Neural progenitor cell (in vitro differentiated cells): ENCODE measurements at regions not wholly inside any gene's neighbourhood (a gene's known extent, or its start where the extent isn't known, plus 50 kb on each side); places are given as distances from the start of the nearest gene placed in this dataset.

Source experiments
- EZH2phosphoT487 ChIP-seq: fragments of 200-600 bp; sonication (generic); IDR thresholded peaks from 2 replicates; pipeline ENCODE4 v1.6.1; 2017; ENCODE audit warnings: antibody characterized with exemption
- TF ChIP-seq, protein P1 (sequence below): fragments of 200-600 bp; sonication (generic); IDR thresholded peaks from 2 replicates; pipeline ENCODE4 v1.5.1; 2017; ENCODE audit warnings: antibody characterized with exemption, mild to moderate bottlenecking

- TF ChIP-seq EZH2phosphoT487 = no peak
- TF ChIP-seq, protein P1, sequence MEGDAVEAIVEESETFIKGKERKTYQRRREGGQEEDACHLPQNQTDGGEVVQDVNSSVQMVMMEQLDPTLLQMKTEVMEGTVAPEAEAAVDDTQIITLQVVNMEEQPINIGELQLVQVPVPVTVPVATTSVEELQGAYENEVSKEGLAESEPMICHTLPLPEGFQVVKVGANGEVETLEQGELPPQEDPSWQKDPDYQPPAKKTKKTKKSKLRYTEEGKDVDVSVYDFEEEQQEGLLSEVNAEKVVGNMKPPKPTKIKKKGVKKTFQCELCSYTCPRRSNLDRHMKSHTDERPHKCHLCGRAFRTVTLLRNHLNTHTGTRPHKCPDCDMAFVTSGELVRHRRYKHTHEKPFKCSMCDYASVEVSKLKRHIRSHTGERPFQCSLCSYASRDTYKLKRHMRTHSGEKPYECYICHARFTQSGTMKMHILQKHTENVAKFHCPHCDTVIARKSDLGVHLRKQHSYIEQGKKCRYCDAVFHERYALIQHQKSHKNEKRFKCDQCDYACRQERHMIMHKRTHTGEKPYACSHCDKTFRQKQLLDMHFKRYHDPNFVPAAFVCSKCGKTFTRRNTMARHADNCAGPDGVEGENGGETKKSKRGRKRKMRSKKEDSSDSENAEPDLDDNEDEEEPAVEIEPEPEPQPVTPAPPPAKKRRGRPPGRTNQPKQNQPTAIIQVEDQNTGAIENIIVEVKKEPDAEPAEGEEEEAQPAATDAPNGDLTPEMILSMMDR = no peak
These were observed 575.1 kb upstream of the CDH7 start for GRCh38 chr18:65175681-65176080.
